ENCODE measurements at regions not wholly inside any gene's neighbourhood (a gene's known extent, or its start where the extent isn't known, plus 50 kb on each side); places are given as distances from the start of the nearest gene placed in this dataset.

DNA sequence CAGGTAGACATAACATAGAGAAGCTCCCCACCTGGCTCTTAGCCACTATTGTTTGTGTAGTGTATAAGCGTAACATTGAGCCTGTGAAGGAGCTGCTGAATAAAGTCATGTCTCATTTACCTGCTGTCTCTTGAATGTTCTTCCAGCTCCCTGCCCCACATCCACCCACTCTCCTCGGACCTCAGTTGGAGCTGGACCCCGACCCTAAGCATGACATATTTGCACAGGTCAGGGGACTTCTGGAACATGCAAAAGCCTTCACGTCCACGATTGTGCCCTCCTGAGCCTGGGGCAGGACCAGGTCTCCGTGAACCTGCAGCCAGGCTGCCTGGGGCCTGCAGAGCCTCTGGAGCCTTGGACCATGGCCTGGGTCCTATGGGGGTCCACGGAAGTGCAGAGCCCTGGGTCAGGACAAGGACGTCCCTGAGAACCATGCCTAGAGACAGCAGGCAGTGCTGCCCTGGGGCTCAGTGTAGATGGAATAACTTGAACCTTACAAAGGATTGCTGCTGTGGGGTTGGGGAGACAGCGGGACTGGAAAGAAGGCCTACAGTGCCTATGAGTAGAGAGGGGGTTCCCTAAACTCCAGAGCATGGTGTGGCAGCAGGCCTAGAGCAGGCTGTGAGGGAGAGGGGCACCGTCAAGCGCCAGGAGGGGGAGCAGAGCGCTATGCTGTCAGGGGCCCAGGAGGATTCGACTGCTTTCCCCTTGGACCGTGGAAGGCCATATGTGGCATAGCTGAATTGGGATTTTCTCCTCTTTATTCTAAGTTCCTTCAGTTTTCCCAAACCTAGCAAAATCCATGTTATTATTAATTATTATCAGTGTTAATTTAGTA lies 99.9 kb upstream of the ZNF236 start:
- TF ChIP-seq TAF1 (IDR thresholded peaks at IDR 0.05; ENCODE audit: borderline replicate concordance, low read depth, low read length), result no peak
- TF ChIP-seq POLR2A (IDR thresholded peaks at IDR 0.05; ENCODE audit: low read depth, low read length), result no peak
